MCF 10A (cell line): ENCODE measurements at regions not wholly inside any gene's neighbourhood (a gene's known extent, or its start where the extent isn't known, plus 50 kb on each side); places are given as distances from the start of the nearest gene placed in this dataset.

Experiments
- BruUV-seq: library from RNA; stranded (reverse); fragments of 400-500 nt; replicated peaks from 2 replicates; lab custom pipeline; 2021; lab: Mats Ljungman, UMichigan
- CTCF ChIA-PET: fragments of 300-600 bp; sonication (Branson Sonifier 250); formaldehyde crosslinking; extraction: SDS; loops from one replicate; lab custom pipeline; 2021; ENCODE audit warnings: antibody characterized with exemption, inconsistent platforms; lab: Yijun Ruan, JAX
- POLR2A ChIA-PET: fragments of 300-600, 350-650 bp; sonication (Branson Sonifier 250); formaldehyde crosslinking; extraction: SDS; loops from one replicate; lab custom pipeline; 2020; ENCODE audit warnings: antibody characterized with exemption, inconsistent platforms; lab: Yijun Ruan, JAX
- DNase-seq: peaks from one replicate; pipeline ENCODE4 v3.0.0-alpha.2; 2018; ENCODE audit not compliant: unreplicated experiment
- H3K27ac Mint-ChIP-seq: one replicate; pipeline ENCODE4 v1.8.0; 2022; ENCODE audit warnings: mild to moderate bottlenecking, low read depth, mixed read lengths; ENCODE audit not compliant: unreplicated experiment
- H3K27me3 Mint-ChIP-seq: one replicate; pipeline ENCODE4 v1.8.0; 2022; ENCODE audit warnings: mixed read lengths; ENCODE audit not compliant: insufficient read depth, unreplicated experiment
- H3K36me3 Mint-ChIP-seq: one replicate; pipeline ENCODE4 v1.8.0; 2022; ENCODE audit warnings: mild to moderate bottlenecking, moderate library complexity, mixed read lengths; ENCODE audit not compliant: insufficient read depth, unreplicated experiment
- H3K4me1 Mint-ChIP-seq: one replicate; pipeline ENCODE4 v1.8.0; 2022; ENCODE audit warnings: mixed read lengths; ENCODE audit not compliant: insufficient read depth, unreplicated experiment
- H3K4me3 Mint-ChIP-seq: one replicate; pipeline ENCODE4 v1.8.0; 2022; ENCODE audit warnings: mild to moderate bottlenecking, moderate library complexity, mixed read lengths; ENCODE audit not compliant: unreplicated experiment
- H3K9me3 Mint-ChIP-seq: one replicate; pipeline ENCODE4 v1.8.0; 2022; ENCODE audit warnings: mixed read lengths; ENCODE audit not compliant: unreplicated experiment
- CTCF ChIP-seq: fragments of 200-600 bp; IDR thresholded peaks from one replicate; pipeline ENCODE4 v1.8.0; 2022; ENCODE audit warnings: antibody characterized with exemption, mild to moderate bottlenecking; ENCODE audit not compliant: unreplicated experiment
- intact Hi-C: fragments of 100-400 bp; cut with micrococcal nuclease; formaldehyde crosslinking; loops from 2 replicates; pipeline ENCODE4 v1.14.1; 2022

GRCh38 chr5:87653242-87653641 lies 240.5 kb upstream of the CCNH start:
- Mint-ChIP-seq H3K27ac (no peak overlapping the region), H3K9me3 (no peaks in the 10 kb centered on the region), H3K4me1 (no peaks in the 10 kb centered on the region), H3K36me3 (no peaks in the 10 kb centered on the region), H3K4me3 (no peak overlapping the region), H3K27me3 (peaks cover 63% of the 10 kb centered on the region)
- intact Hi-C loops, result no loop called here
- ChIA-PET POLR2A (no interaction called here), CTCF (interaction anchor here (0.6 kb wide), 1 partner anchor 663 kb away, joined by 3 read pairs; no protein-coding TSS in a partner anchor)
- no peak for DNase-seq
- TF ChIP-seq CTCF, result no peak
- no TSS peak for BruUV-seq

- intact Hi-C loops, result no loop called here
- H3K4me1 Mint-ChIP-seq, result no peaks in the 10 kb centered on the region
- POLR2A ChIA-PET, result no interaction called here
Observed at GRCh38 chr5:87650284-87650683, 237.6 kb upstream of the CCNH start.

GRCh38 chr5:87649455-87649854 lies 236.7 kb upstream of the CCNH start:
- Mint-ChIP-seq H3K9me3 (no peaks in the 10 kb centered on the region), H3K4me1 (no peaks in the 10 kb centered on the region), H3K27me3 (peaks cover 42% of the 10 kb centered on the region), H3K27ac (no peak overlapping the region), H3K4me3 (no peak overlapping the region), H3K36me3 (no peaks in the 10 kb centered on the region)
- BruUV-seq, result no TSS peak
- peak; percentile 15 for DNase-seq
- ChIA-PET POLR2A (no interaction called here), CTCF (no interaction called here)
- TF ChIP-seq CTCF, result no peak
- intact Hi-C loops, result no loop called here

More at GRCh38 chr5:87650284-87650683, 237.6 kb upstream of the CCNH start:
- H3K4me3 Mint-ChIP-seq, result no peak overlapping the region
- H3K36me3 Mint-ChIP-seq, result no peaks in the 10 kb centered on the region
- H3K9me3 Mint-ChIP-seq, result no peaks in the 10 kb centered on the region
- no peak overlapping the region for H3K27ac Mint-ChIP-seq
- TF ChIP-seq CTCF, result no peak
- CTCF ChIA-PET, result no interaction called here
- DNase-seq, result peak; percentile 11
- peaks cover 39% of the 10 kb centered on the region for H3K27me3 Mint-ChIP-seq
- no TSS peak for BruUV-seq

- ChIA-PET CTCF (no interaction called here), POLR2A (no interaction called here)
- H3K4me3 Mint-ChIP-seq, result no peak overlapping the region
- H3K36me3 Mint-ChIP-seq, result no peaks in the 10 kb centered on the region
- intact Hi-C loops, result no loop called here
- H3K9me3 Mint-ChIP-seq, result no peaks in the 10 kb centered on the region
- H3K27me3 Mint-ChIP-seq, result peaks cover 47% of the 10 kb centered on the region
- DNase-seq, result no peak
- no peak for TF ChIP-seq CTCF
- H3K4me1 Mint-ChIP-seq, result no peaks in the 10 kb centered on the region
- no peak overlapping the region for H3K27ac Mint-ChIP-seq
- BruUV-seq, result no TSS peak
Observed at GRCh38 chr5:87645224-87645623, 232.5 kb upstream of the CCNH start.
